IMR-90 (cell line): ENCODE measurements at regions not wholly inside any gene's neighbourhood (a gene's known extent, or its start where the extent isn't known, plus 50 kb on each side); places are given as distances from the start of the nearest gene placed in this dataset.

ENCODE experiments used
- ATAC-seq: fragments of 200-7000 bp; cut with Tn5 transposase; 2 replicates; pipeline ENCODE4 v1.9.1; 2020; ENCODE audit warnings: low read depth, mild to moderate bottlenecking, moderate library complexity
- BruUV-seq: library from RNA; stranded (reverse); fragments of 400-500 nt; replicated peaks from 2 replicates; lab custom pipeline; 2021; lab: Mats Ljungman, UMichigan
- CTCF ChIA-PET: fragments of 300-600 bp; formaldehyde crosslinking; extraction: SDS; loops from one replicate; lab custom pipeline; 2021; ENCODE audit warnings: antibody characterized with exemption; lab: Yijun Ruan, JAX
- POLR2A ChIA-PET: fragments of 300-600 bp; sonication (Branson Sonifier 250); formaldehyde crosslinking; loops from one replicate; lab custom pipeline; 2022; ENCODE audit warnings: antibody characterized with exemption; ENCODE audit not compliant: unreplicated experiment; lab: Charles Lee
- DNase-seq: peaks from one replicate; pipeline ENCODE4 v3.0.0; 2013
- H2AFZ ChIP-seq: replicated peaks from 2 replicates; pipeline ENCODE3; 2013; ENCODE audit warnings: low read length, mild to moderate bottlenecking; ENCODE audit not compliant: poor library complexity
- H2AK5ac ChIP-seq: 2 replicates; pipeline ENCODE4 v1.6.1; 2013; ENCODE audit warnings: low read depth, low read length, inconsistent platforms
- H2AK9ac ChIP-seq: replicated peaks from 2 replicates; pipeline ENCODE3; 2013; ENCODE audit warnings: mild to moderate bottlenecking, low read depth, low read length, moderate library complexity; ENCODE audit not compliant: poor library complexity
- H2BK120ac ChIP-seq: 2 replicates; pipeline ENCODE4 v1.6.1; 2013; ENCODE audit warnings: low read depth, low read length, inconsistent platforms
- H2BK15ac ChIP-seq: 3 replicates; pipeline ENCODE4 v1.6.1; 2013; ENCODE audit warnings: low read depth, low read length, inconsistent platforms
- H2BK20ac ChIP-seq: 2 replicates; pipeline ENCODE4 v1.6.1; 2013; ENCODE audit warnings: low read depth, mild to moderate bottlenecking, inconsistent platforms, low read length, moderate library complexity
- H2BK5ac ChIP-seq: 2 replicates; pipeline ENCODE4 v1.6.1; 2013; ENCODE audit warnings: mild to moderate bottlenecking, low read depth, low read length, inconsistent platforms; ENCODE audit not compliant: poor library complexity, severe bottlenecking
- H3K14ac ChIP-seq: replicated peaks from 2 replicates; pipeline ENCODE4 v1.6.1; 2013; ENCODE audit warnings: low read depth, low read length, inconsistent platforms
- H3K18ac ChIP-seq: 2 replicates; pipeline ENCODE4 v1.6.1; 2013; ENCODE audit warnings: low read depth, low read length, control low read depth
- H3K23ac ChIP-seq: 2 replicates; pipeline ENCODE4 v1.6.1; 2013; ENCODE audit warnings: low read depth, low read length, inconsistent platforms
- H3K27ac ChIP-seq: 2 replicates; pipeline ENCODE4 v1.5.1; 2013; ENCODE audit warnings: mild to moderate bottlenecking, control low read depth, low read length; ENCODE audit not compliant: insufficient read depth
- H3K27me3 ChIP-seq: 2 replicates; pipeline ENCODE4 v1.6.1; 2013; ENCODE audit warnings: low read length; ENCODE audit not compliant: control insufficient read depth, insufficient read depth
- H3K36me3 ChIP-seq: 2 replicates; pipeline ENCODE4 v1.6.1; 2013; ENCODE audit warnings: low read length, mixed read lengths; ENCODE audit not compliant: control insufficient read depth, insufficient read depth
- H3K4ac ChIP-seq: 2 replicates; pipeline ENCODE4 v1.6.1; 2013; ENCODE audit warnings: low read depth, low read length, inconsistent platforms
- H3K4me1 ChIP-seq: 2 replicates; pipeline ENCODE4 v1.6.1; 2013; ENCODE audit warnings: low read length, mixed read lengths; ENCODE audit not compliant: control insufficient read depth, insufficient read depth
- H3K4me2 ChIP-seq: 2 replicates; pipeline ENCODE4 v1.6.1; 2013; ENCODE audit warnings: low read depth, mild to moderate bottlenecking, control low read depth, low read length, moderate library complexity
- H3K4me3 ChIP-seq: 2 replicates; pipeline ENCODE4 v1.5.1; 2013; ENCODE audit warnings: low read depth, mild to moderate bottlenecking, control low read depth, low read length, moderate library complexity; ENCODE audit not compliant: insufficient read depth
- H3K56ac ChIP-seq: 2 replicates; pipeline ENCODE4 v1.6.1; 2013; ENCODE audit warnings: low read length, inconsistent platforms; ENCODE audit not compliant: insufficient read depth; ENCODE audit errors: extremely low read depth
- H3K79me1 ChIP-seq, 2 experiments: 2 replicates each; pipeline ENCODE4 v1.6.1; 2013; ENCODE audit warnings: low read length in 2 of 2, inconsistent platforms in 1 of 2, low read depth in 1 of 2
- H3K9ac ChIP-seq: 2 replicates; pipeline ENCODE4 v1.6.1; 2013; ENCODE audit warnings: low read depth, low read length, control low read depth
- H3K9me1 ChIP-seq: 2 replicates; pipeline ENCODE4 v1.6.1; 2013; ENCODE audit warnings: low read length, inconsistent platforms; ENCODE audit not compliant: insufficient read depth
- H3K9me3 ChIP-seq: 2 replicates; pipeline ENCODE4 v1.6.1; 2013; ENCODE audit warnings: low read length; ENCODE audit not compliant: control insufficient read depth, insufficient read depth
- H4K20me1 ChIP-seq: 2 replicates; pipeline ENCODE4 v1.6.1; 2013; ENCODE audit warnings: low read length, inconsistent platforms; ENCODE audit not compliant: insufficient read depth
- H4K5ac ChIP-seq: 2 replicates; pipeline ENCODE4 v1.6.1; 2013; ENCODE audit warnings: mild to moderate bottlenecking, low read depth, low read length, control low read depth
- H4K8ac ChIP-seq, 2 experiments: 2 replicates each; pipeline ENCODE4 v1.6.1; 2013; ENCODE audit warnings: low read depth in 2 of 2, low read length in 2 of 2, control low read depth in 1 of 2, inconsistent platforms in 1 of 2
- H4K91ac ChIP-seq: 2 replicates; pipeline ENCODE4 v1.6.1; 2013; ENCODE audit warnings: low read depth, low read length, inconsistent platforms; ENCODE audit not compliant: insufficient read depth
- CEBPB ChIP-seq: IDR thresholded peaks from 2 replicates; pipeline ENCODE4 v1.6.1; 2012; ENCODE audit warnings: low read depth, low read length, improper control_type of control experiment
- CHD1 ChIP-seq: IDR thresholded peaks from 2 replicates; pipeline ENCODE4 v1.6.1; 2012; ENCODE audit warnings: low read depth, low read length, improper control_type of control experiment
- FOS ChIP-seq: fragments of 150-350 bp; IDR thresholded peaks from 2 replicates; pipeline ENCODE4 v1.6.1; 2016; ENCODE audit warnings: low read depth, low read length
- MAFK ChIP-seq: IDR thresholded peaks from 2 replicates; pipeline ENCODE4 v1.6.1; 2012; ENCODE audit warnings: low read depth, low read length, improper control_type of control experiment
- RFX5 ChIP-seq: IDR thresholded peaks from 2 replicates; pipeline ENCODE4 v1.8.0; 2012; ENCODE audit warnings: low read depth, mild to moderate bottlenecking, low read length, moderate library complexity
- WGBS, 2 experiments: methylation state at CpG; one replicate each; pipeline versions ENCODE4 v1.1.5 to v1.1.7; 2013; ENCODE audit warnings: missing lambda C conversion rate in 2 of 2; ENCODE audit not compliant: insufficient read length in 1 of 2; ENCODE audit errors: extremely low coverage in 2 of 2; 5-methylcytosine and 5-hydroxymethylcytosine counted together
- dilution Hi-C: fragments of 300-500 bp; cut with HindIII; formaldehyde crosslinking; loops from one replicate; pipeline ENCODE4 v1.14.3; 2018; ENCODE audit warnings: low sequenced_read_pairs; ENCODE audit not compliant: unreplicated experiment
- in situ Hi-C: fragments of 300-500 bp; cut with MboI; formaldehyde crosslinking; loops from 3 replicates; pipeline ENCODE4 v1.14.3; 2019; ENCODE audit warnings: low sequenced_read_pairs, inconsistent platforms, mixed read lengths
- intact Hi-C: fragments of 100-400 bp; cut with micrococcal nuclease; formaldehyde crosslinking; loops from 2 replicates; pipeline ENCODE4 v1.10.0; 2022

DNA sequence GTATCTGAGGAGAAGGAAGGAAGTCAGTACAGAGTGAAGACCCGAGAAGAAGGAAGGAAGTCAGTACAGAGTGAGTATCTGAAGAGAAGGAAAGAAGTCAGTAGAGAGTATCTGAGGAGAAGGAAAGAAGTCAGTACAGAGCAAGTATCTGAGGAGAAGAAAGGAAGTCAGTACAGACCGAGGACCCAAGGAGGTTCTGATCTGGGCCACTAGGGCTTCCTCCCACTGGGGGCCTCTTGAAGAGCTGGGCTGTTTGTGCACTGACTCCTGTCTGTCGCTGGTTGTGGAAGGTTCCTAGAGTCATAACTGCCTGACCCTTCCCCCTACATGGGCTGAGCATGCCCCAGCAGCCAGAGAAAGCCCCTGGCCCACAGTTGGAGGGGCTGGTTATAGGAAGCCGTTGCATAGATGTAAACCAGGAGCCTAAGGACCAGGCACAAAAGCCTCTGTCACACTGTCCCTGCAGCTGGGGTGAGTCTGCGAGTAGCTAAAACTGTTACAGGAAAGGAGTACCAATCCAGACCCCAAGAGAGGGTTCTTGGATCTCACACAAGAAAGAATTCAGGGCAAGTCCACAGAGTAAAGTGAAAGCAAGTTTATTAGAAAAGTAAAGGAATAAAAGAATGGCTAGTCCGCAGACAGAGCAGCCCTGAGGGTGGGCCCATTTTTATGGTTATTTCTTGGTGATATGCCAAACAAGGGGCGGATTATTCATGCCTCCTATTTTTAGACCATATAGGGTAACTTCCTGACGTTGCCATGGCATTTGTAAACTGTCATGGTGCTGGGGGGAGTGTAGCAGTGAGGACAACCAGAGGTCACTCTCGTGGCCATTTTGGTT is 395.9 kb downstream of the PREX1 start:
- no TSS peak for BruUV-seq
- POLR2A ChIA-PET, result no interaction called here

More for the DNA sequence above, 395.9 kb downstream of the PREX1 start:
- H3K9ac ChIP-seq, result no peak overlapping the region
- H4K5ac ChIP-seq, result no peak overlapping the region
- no peak overlapping the region for H3K4ac ChIP-seq
- H3K79me1 ChIP-seq, result no peaks in the 10 kb centered on the region
- no peak overlapping the region for H3K14ac ChIP-seq
- ATAC-seq (no peak), DNase-seq (no peak)
- H2BK5ac ChIP-seq, result no peak overlapping the region
- H2AFZ ChIP-seq, result no peak overlapping the region
- peaks cover 2% of the 10 kb centered on the region; the same call in 1 of the 2 replicates for H3K27me3 ChIP-seq
- no peak overlapping the region for H3K4me2 ChIP-seq
- no peak overlapping the region for H2BK120ac ChIP-seq
- H3K4me3 ChIP-seq, result no peak overlapping the region
- H3K9me1 ChIP-seq, result no peaks in the 10 kb centered on the region
- dilution Hi-C loops (no loop called here), intact Hi-C loops (no loop called here), in situ Hi-C loops (no loop called here)
- no peak overlapping the region for H2BK20ac ChIP-seq
- no peak overlapping the region for H3K27ac ChIP-seq
- no CpG with 5 or more reads among the region's 9 CpGs for WGBS, 2 experiments
- no peaks in the 10 kb centered on the region for H3K36me3 ChIP-seq
- H4K20me1 ChIP-seq, result no peaks in the 10 kb centered on the region
- H3K56ac ChIP-seq, result no peak overlapping the region
- CTCF ChIA-PET, result no interaction called here
- no peak overlapping the region for H4K91ac ChIP-seq
- H3K4me1 ChIP-seq, result no peaks in the 10 kb centered on the region
- H2AK9ac ChIP-seq, result no peak overlapping the region
- no peak for TF ChIP-seq MAFK
- TF ChIP-seq RFX5, result no peak
- no peak for TF ChIP-seq FOS
- no peak for TF ChIP-seq CHD1
- no peak for TF ChIP-seq CEBPB
- no peaks in the 10 kb centered on the region for H3K9me3 ChIP-seq
- no peak overlapping the region for H2AK5ac ChIP-seq
- no peak overlapping the region for H2BK15ac ChIP-seq
- no peak overlapping the region for H3K18ac ChIP-seq
- H3K23ac ChIP-seq, result no peak overlapping the region
- no peak overlapping the region for H4K8ac ChIP-seq
